ENCODE measurements at regions not wholly inside any gene's neighbourhood (a gene's known extent, or its start where the extent isn't known, plus 50 kb on each side); places are given as distances from the start of the nearest gene placed in this dataset.
"Not testable (repeated sequence)": the region's sequence is repeated elsewhere in the genome, so short reads cannot be mapped to it uniquely, and the experiment has no call there.

DNA sequence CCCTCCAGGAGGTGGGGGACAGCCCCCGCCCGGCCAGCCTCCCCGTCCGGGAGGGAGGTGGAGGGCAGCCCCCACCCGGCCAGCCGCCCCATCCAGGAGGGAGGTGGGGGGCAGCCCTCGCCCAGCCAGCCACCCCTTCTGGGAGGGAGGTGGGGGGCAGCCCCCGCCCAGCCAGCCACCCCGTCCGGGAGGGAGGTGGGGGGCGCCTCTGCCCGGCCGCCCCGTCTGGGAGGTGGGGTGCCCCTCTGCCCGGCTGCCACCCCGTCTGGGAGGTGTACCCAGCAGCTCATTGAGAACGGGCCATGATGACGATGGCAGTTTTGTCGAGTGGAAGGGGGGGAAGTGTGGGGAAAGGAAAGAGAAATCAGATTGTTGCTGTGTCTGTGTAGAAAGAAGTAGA, 81.9 kb upstream of the NALF2 start:
- TF ChIP-seq, protein P1, sequence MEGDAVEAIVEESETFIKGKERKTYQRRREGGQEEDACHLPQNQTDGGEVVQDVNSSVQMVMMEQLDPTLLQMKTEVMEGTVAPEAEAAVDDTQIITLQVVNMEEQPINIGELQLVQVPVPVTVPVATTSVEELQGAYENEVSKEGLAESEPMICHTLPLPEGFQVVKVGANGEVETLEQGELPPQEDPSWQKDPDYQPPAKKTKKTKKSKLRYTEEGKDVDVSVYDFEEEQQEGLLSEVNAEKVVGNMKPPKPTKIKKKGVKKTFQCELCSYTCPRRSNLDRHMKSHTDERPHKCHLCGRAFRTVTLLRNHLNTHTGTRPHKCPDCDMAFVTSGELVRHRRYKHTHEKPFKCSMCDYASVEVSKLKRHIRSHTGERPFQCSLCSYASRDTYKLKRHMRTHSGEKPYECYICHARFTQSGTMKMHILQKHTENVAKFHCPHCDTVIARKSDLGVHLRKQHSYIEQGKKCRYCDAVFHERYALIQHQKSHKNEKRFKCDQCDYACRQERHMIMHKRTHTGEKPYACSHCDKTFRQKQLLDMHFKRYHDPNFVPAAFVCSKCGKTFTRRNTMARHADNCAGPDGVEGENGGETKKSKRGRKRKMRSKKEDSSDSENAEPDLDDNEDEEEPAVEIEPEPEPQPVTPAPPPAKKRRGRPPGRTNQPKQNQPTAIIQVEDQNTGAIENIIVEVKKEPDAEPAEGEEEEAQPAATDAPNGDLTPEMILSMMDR (IDR thresholded peaks at IDR 0.05 in 4 of 5, conservative IDR thresholded peaks at IDR 0.05 in 1 of 5), result not testable (repeated sequence)
- not testable (repeated sequence) for TF ChIP-seq POLR2A (IDR thresholded peaks at IDR 0.05)

Measured in gastrocnemius medialis (tissue), 4 donors.